HG02840 (cell line): ENCODE measurements at regions not wholly inside any gene's neighbourhood (a gene's known extent, or its start where the extent isn't known, plus 50 kb on each side); places are given as distances from the start of the nearest gene placed in this dataset.

Experiments
- ATAC-seq: cut with Tn5 transposase; IDR thresholded peaks from one replicate; pipeline ENCODE4 v1.9.1; 2021; ENCODE audit warnings: mild to moderate bottlenecking, moderate library complexity, moderate number of reproducible peaks; ENCODE audit not compliant: unreplicated experiment, low FRiP score

DNA sequence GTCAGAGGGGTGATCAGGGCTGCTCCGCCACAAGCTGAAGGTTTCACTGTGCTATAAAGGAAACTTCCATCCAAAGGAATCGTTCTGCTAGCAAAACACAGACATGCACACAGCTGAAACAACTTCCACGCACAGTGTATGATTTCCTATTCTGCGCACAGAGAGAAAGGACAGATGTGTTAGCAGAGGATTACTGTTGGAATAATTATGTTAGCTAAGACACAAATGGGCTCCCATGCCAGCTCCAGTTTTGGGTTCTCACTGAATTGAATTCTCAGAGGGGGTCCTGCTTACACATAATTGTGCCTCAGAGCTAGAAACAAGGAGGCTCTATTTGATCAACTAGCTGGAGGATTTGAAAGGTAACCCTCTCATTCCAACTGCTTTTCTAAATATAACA lies 352.4 kb downstream of the IRX2 start:
- ATAC-seq = no peak

DNA sequence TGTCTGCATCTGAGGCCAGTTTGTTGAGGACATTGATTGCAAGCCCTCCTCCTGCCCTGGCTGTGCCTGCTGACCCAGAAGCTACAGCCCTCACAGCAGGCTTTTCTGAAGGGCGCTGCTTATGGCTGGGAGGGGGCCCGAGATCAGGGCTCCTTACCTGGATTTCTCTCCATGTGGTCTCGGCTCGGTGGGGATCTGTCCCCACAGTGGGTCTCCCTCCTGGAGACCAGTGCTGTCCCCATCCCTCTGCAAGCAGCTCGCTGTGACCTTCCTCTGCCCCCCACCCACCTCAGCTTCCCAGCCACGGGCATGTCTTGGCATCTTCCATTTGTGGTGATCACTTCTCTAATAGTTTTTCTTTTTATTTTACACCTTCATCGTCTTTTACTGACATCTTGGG lies 357.9 kb downstream of the IRX2 start:
- no peak for ATAC-seq

DNA sequence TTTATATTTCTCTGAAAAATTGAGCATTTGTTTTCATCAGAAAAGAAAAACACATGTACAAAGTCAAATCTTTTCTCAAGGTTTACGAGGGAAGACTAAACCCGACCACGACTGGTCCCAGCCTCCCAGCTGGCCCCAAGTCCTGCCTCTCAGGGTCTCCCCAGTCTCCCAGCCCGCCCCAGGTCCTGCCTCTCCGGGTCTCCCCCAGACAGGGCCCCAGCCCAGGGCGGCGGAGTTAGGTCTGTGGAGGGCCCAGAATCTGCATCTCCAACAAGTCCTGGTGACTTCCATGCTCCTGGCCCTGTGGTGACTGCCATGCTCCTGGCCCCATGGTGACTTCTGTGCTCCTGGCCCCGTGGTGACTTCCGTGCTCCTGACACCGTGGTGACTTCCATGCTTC lies 359.9 kb downstream of the IRX2 start:
- no peak for ATAC-seq

DNA sequence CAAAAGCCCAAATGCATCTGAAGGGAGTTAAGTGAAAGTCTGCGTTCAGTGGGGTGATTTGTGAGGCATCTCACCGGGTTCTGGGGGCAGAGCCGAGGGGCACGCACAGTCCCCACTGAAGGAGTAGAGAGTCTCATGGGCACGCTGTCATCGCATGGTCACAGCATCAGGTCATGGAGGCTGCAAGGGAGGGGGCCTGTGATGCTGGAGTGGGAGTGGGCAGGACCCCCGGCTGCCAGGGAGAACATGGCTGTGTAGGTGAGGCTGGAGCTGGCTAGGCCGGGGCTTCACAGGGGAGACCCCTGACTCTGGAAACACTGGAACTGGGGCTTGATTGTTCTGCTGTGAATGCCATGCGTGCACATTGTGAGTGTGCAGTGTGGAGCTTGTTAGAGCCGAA lies 360.5 kb downstream of the IRX2 start:
- ATAC-seq = no peak

DNA sequence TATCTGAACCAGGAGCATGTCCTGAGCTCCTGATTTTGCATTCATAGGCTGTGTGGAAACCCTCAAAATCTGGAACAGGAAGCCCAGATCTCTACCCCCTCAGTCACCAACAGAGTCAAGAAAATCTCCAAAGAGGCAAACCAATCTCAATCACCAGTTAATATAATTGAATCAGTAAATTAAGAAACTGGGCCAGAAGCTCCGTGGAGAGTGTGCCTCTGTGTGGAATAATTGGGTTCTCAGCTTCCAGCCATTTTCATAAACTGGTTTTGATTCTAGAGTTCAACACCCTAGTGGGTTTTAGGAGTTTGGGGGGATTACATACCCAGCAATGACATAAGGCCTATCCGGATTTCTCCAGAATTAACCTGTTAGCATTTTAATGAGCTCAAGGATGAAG lies 362.9 kb downstream of the IRX2 start:
- ATAC-seq = no peak

DNA sequence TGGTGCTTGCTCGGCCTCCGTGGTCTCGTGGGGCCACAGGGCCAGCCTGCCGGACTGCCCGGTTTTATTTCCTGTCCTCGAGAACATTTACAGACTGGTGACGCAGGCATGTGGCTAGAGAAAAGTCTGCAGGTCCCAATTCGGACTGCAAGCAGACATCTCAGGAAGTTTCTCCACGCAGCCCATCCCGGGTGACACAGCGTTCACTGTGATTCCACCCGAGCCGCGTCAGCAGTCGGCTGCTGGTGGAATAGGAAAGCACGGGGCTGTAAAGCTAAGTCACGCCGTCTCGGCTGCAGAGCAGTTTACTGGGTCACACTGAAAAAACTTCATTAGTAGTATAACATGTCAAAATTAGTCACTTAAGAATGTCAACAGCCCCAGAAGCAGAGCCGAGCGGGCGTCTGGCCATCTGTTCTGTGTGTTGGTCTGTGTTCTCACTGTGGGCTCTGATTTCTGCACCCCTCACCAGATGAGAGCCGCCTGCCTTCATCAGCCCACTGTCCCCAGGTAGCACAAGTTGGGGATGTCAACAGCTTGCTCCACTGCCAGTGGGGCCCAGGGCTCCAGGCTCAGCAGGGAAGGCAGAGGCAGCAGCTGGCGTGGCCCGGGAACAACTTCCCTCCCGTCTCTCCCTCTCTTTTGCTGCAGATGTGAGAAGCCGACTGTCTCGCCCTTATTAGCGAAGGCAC lies 363.7 kb downstream of the IRX2 start:
- no peak for ATAC-seq

DNA sequence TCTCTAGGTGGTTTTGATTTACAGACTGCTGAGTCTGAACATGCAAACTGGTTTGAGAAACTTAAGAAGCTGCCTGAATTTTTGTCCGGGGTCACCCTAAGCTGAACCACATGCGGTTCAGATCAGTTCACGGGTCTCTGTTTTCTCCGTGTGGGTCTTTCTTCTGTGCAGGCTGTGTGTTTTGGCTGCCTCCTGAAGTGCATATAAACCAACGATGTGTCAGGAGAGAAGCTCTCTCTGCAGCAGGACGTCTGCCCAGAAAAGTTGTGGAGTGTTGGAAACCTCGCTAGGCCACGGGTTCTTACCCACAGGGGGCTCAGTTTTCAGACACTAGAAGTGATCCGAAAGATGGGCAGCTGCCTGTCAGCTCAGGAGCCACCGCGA lies 364.2 kb downstream of the IRX2 start:
- no peak for ATAC-seq

DNA sequence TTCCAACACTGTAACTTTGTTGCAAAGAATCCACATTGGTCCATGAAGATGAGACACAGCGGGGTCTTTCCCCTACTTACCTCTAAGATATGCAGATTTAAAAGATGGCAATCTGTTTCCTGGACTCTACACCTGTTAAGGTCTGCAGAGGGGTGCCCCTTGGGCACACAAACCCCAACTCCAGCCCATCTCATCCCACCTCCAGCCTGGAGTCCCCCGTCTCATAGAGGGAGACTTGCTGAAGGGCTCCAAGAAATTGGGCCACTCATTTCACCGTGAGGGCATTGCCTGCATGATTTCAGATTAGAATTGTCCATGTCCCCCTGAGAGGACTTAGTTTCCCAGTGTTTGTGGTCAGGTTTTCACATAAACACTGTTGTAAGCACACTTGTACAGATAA lies 365.7 kb downstream of the IRX2 start:
- no peak for ATAC-seq

DNA sequence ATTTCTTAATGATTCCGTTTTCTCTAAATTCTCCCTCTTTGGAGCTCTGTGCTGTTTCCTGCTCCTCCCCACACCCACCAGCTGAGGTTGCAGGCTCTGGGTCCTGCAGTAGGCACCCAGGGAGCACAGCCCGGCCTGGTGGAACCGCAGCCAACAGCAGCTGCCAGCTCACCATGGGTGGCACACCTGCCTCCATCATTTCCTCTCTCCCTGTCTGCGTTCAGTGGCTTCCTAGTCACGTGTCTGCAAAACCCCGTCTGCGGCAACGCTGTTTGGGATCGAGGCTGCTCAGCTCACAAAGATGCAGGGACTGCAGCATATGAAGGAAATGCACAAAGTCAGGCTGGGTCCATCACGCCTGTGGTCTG lies 367.8 kb downstream of the IRX2 start:
- ATAC-seq = no peak

DNA sequence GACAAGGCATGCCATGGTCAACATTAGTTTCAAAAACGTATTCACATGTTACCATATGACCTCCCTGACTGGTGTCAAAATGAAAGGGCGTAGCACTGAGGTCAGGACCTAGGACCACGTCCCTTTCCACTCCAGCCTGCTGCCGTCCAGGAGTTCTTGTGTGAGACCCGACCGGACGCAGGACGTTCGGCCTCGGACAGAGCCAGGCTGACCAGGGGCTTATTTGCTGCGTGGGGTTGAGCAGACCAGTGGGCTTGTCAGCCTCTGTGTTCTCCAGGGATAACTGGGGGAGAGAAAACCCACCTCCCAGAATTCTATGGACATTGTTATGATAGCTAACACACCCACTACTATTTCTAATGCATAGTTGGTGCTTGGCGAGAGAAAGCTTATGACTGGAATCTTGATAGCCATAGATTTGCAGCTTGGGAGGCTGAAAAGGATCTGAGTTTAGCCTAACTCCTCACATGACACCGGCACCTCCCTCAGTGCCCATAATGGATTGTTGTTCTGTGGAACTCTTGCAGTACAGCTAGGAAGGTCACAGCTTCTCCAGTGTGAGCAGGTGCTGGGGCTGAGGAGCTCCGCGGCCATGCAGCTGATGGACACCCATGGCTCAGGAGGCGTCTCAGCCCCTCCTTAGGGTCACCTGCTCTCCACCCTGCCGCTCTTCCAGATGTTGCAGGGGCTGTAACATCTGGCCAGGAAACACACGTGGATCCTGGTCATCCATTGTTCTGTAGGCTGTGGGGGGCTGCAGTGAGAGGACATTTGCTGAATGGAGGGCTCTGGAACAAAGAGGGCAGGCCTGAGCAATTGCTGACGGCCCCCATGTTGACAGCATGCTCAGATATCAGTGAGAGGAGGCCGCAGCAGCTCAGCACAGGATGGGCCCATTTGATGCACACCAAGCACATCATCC lies 368.4 kb downstream of the IRX2 start:
- no peak for ATAC-seq

DNA sequence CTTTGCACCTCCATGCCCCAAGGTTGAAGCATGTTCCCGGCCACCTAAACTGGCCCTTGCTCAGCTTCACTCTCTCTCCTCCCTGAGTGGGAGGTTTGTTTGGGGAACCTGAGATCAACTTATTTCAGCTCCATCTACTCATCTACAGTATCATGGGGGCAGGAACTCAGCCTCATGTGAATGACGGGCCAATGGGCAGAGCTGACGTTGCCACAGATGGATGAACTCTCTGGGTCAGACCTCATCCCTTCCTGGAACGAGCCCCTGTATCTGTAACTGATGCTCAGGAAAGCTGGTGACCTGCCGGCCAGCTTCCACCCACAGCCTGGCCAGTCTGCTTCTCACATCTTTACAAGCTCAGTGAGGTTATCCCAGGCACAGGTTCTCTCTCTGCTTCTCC lies 369.6 kb downstream of the IRX2 start:
- no peak for ATAC-seq

DNA sequence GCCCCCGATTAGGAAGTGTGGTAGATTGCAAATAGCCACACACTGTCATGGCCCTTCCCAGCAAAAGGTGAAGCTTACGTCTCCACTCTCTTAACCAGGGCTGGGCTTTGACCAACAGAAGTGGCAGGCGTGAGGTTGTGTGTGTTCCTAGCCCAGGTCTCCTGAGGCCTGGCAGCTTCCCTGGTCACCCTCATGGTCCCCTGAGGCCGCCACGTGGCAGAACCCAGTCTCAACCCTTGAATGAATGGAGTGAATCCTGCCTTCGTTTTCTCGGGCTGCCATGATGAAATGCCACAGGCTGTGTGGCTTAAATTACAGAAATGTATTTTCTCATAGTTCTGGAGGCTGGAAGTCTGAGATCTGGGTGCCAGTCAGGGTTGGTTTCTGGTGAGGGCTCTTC lies 370.4 kb downstream of the IRX2 start:
- ATAC-seq = no peak

DNA sequence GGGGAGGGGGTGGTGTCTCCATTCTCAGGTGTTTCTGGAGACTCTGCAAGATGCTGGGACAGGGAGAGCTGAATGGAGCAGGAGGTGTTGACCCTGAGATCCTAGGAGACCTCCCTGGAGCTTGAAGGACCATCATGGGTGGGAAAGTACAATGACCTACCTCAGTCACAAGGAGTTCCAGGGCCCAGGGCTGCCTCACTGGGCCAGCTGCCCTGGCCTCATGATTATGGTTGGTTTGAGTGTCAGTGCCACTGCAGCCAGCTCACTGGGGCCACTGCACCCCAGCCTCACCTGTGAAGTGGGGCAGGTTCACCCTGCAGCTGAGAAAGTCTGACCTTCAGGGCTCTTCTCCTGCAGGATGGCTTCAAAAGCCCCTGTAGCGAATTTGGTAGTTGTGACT lies 372.5 kb downstream of the IRX2 start:
- ATAC-seq = no peak

DNA sequence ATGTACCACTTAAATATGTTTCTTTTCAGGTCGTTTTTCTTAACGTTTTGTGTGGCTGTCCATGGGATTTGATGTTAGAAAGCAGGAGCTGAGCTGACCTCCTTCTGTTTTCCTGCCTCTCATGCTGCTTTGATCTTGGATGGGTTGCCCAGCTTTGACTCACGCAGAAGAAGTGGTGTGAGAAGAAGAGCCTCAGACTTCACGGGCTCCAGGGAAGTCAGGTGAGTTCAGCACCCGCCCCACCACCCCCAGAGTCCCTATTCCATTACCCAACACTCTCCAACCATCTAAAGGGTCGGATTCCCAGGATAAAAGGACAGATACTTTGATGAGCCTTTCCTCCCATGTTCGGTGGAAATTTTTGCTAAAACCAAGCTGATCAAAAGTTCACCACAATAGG lies 373.4 kb downstream of the IRX2 start:
- ATAC-seq = no peak

DNA sequence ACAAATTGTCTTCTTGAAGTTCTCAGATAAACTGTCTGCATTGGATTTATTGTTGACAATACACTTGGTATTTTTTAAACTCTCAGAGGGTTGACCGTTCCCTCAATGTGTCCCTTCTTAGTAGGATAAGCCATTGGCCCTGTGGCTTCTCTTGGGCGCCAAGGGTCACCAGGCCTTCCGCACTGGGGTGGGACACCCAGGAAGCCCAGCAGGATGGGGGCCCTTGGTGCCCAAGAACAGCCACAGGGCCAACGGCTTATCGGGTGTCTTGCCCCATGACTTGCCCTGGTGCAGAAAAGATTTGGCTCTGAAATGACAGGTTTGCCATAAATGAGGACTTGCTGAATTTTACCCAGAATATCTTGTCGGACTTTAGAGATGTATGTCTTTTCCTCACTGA lies 375.0 kb downstream of the IRX2 start:
- no peak for ATAC-seq

DNA sequence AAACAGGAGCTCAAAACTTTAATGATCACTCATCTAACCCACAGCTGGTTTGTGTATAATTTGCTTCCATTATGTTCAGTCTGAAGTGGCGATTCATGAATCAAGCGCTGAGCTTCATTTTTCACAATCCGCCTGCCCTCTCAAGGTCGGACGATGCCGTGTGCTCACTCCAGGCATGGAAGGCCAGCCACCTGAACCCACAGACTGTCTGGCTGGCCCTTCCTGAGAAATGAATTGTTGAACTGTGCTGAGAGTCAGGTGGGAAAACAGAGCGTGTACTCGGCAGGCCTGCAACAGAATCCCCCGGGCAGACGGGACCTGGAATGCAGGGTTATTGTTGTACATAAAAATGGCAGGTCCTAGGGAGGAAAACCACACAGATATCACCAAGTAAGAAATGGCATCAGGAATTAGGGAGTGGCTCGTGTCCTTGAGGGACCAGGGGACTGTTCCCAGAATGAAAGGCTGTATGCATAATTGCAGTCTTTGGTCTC lies 375.7 kb downstream of the IRX2 start:
- no peak for ATAC-seq

DNA sequence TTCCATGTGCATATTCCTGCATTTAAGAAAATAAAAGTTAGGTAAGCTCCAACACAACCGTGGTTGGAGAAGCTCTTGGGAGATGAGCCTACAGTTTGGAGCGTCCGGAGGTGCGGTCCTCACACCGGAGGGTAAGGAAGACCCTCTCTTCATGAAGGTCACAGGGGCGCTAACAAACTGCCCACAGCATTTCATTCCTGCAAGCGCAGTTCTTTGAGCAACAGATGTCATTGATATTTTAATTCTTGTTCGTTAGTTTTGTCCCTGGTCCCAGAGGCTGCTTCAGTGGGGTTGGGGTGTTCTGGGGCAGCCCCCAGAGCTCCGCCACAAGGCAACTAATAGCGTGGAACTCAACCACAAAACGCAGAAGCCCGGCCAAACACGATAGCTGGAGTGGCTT lies 376.2 kb downstream of the IRX2 start:
- ATAC-seq = no peak

DNA sequence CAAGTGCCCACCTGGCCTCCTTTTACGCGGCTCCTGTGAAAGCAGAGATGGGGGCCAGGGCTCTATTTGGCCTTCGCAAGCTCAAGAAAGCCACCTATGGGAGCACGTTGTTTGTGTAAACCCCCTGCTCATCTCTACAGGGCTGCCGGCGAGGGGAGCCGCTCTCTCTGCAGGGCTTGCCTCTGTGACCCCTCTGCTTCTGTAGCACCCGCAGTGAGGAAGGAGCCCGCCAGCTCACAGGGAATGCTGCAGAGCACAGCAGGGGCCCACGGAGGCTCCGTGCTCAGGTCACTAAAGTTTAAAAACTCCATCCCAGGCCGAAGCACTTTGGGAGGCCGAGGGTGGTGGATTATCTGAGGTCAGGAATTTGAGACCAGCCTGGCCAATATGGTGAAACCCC lies 376.8 kb downstream of the IRX2 start:
- ATAC-seq = no peak

DNA sequence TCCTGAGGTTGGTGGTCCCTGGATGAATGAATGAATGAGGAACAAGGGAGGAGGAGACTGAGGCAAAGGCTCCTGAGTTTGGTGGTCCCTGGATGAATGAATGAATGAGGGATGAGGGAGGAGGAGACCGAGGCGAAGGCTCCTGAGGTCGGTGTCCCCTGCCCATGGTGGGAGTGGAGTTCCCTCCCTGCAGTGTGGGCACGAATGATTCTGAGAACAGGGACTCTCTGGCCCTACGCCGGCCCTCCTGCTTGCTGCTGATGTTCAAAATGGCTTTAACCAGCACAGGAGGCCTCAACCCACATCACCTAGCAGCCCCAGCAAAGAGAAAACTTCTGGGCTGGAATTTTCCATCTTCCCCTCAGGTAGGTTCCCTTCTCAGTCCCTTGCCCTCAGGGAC lies 377.8 kb downstream of the IRX2 start:
- ATAC-seq = no peak

DNA sequence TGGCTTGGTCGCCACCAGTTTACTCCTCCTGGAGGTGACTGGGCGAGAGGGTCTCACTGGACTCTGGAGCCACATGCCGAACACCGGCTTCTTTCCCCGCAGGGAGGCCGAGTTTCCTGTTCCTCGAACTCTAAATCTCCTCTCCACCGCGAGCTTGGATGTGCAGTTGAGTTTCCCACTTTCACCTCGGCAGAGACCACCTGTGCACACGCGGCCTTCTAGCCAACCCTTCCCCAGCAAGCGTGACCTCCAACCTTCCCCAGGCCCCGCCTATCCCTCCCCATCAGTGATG lies 380.1 kb downstream of the IRX2 start:
- ATAC-seq = no peak

DNA sequence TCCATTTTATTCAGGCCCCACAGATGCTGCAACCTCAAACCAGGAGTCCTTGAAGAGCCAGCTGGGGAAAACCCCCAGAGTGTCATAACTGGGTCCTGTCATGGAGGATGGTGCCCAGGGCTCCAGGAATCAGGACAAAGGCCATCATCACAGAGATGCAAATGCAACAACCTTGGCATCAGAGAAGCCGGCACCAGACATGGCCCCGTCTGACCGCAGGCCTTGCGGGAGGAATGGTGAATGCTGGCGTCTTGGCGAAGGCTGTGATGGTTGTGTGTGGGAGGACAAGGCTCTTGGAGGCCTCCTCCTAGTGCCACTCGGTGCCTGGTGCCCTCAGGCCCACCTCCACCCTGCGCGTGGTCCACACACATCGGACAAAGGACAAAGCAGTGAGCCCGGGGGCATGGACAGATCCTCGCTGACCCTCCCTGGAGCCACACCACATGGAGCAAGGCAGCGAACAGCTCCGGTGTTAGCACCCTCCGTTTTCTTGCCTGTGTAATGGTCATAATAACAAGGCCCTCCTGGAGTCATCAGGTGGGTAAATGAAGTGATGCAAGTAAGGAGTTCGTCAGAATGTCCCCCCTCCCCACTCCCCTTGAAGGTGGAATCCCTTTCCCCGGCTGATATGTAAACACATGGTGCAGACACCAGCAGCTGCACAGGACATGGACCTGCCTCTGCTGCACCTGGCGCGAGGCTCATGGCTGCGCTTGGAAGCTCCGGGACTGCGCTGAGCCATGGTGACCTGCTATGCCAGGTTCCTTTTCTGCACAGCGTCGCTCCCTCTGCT lies 380.7 kb downstream of the IRX2 start:
- ATAC-seq = no peak
